Hematopoietic multipotent progenitor cell (in vitro differentiated cells): ENCODE measurements at regions not wholly inside any gene's neighbourhood (a gene's known extent, or its start where the extent isn't known, plus 50 kb on each side); places are given as distances from the start of the nearest gene placed in this dataset.
"Not testable (repeated sequence)": the region's sequence is repeated elsewhere in the genome, so short reads cannot be mapped to it uniquely, and the experiment has no call there.

Source experiments
- DNase-seq, 3 donors: peaks; one replicate each; pipeline ENCODE4 v3.0.0-alpha.2; 2011 to 2015; ENCODE audit warnings: low read depth in 2 of 3, low spot score in 2 of 3

- not testable (repeated sequence) for DNase-seq
These were observed 240.1 kb downstream of the ZNF92 start for GRCh38 chr7:65613644-65614289.

- not testable (repeated sequence) for DNase-seq
These were observed 242.5 kb downstream of the ZNF92 start for GRCh38 chr7:65616111-65616510.

GRCh38 chr7:65620216-65620615 is 246.6 kb downstream of the ZNF92 start:
- not testable (repeated sequence) for DNase-seq

GRCh38 chr7:65621580-65622201 is 248.0 kb downstream of the ZNF92 start:
- peak in 2 of 3 donors; percentile 5 to 31 for DNase-seq

GRCh38 chr7:65631236-65631635 is 241.6 kb upstream of the VKORC1L1 start:
- not testable (repeated sequence) for DNase-seq

- DNase-seq, result not testable (repeated sequence)
These were observed 239.1 kb upstream of the VKORC1L1 start for GRCh38 chr7:65633587-65634404.

- not testable (repeated sequence) for DNase-seq
These were observed 234.0 kb upstream of the VKORC1L1 start for GRCh38 chr7:65638918-65639317.

GRCh38 chr7:65639717-65640116 is 233.2 kb upstream of the VKORC1L1 start:
- DNase-seq, result not testable (repeated sequence)

GRCh38 chr7:65643498-65643897 is 229.4 kb upstream of the VKORC1L1 start:
- DNase-seq, result not testable (repeated sequence)

GRCh38 chr7:65647153-65647964 is 225.5 kb upstream of the VKORC1L1 start:
- DNase-seq, result not testable (repeated sequence)

GRCh38 chr7:65651174-65651573 is 221.7 kb upstream of the VKORC1L1 start:
- not testable (repeated sequence) for DNase-seq

- not testable (repeated sequence) for DNase-seq
These were observed 220.9 kb upstream of the VKORC1L1 start for GRCh38 chr7:65651826-65652592.

GRCh38 chr7:65652669-65653068 is 220.2 kb upstream of the VKORC1L1 start:
- DNase-seq, result not testable (repeated sequence)

- DNase-seq, result not testable (repeated sequence)
These were observed 216.2 kb upstream of the VKORC1L1 start for GRCh38 chr7:65656494-65657188.

GRCh38 chr7:65683362-65683761 is 189.5 kb upstream of the VKORC1L1 start:
- DNase-seq, result not testable (repeated sequence)

- DNase-seq, result not testable (repeated sequence)
These were observed 173.7 kb upstream of the VKORC1L1 start for GRCh38 chr7:65699026-65699714.

GRCh38 chr7:65699715-65700356 is 173.0 kb upstream of the VKORC1L1 start:
- not testable (repeated sequence) for DNase-seq
